ENCODE measurements at regions not wholly inside any gene's neighbourhood (a gene's known extent, or its start where the extent isn't known, plus 50 kb on each side); places are given as distances from the start of the nearest gene placed in this dataset.

DNA sequence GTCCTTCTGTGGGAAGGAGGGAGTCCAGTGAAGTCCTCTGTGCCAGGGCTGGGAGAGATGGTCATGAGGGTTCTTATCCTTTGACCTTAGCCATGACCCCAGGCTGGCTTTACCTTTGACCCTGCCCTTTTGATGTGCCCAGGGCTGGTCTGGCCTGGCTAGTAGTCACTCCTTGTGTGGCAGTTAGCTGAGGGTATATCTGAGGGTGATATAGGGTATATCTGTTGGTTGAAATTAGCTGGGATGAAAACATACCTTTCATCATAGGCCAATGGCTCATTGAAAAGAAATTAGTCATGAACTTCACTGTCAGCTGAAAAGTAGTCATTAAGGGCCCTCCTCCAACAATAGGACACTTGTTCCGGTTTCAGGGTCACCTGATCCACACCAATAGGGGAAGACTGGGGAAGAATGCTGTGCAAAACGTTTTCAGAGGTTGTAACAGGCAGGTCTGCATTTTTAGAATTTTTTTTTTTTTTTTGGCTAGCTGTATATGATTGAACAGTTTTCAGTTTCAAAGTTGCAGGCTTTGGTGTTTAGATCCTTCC is 74.6 kb upstream of the STOX2 start (continued):
- TF ChIP-seq, protein P1, sequence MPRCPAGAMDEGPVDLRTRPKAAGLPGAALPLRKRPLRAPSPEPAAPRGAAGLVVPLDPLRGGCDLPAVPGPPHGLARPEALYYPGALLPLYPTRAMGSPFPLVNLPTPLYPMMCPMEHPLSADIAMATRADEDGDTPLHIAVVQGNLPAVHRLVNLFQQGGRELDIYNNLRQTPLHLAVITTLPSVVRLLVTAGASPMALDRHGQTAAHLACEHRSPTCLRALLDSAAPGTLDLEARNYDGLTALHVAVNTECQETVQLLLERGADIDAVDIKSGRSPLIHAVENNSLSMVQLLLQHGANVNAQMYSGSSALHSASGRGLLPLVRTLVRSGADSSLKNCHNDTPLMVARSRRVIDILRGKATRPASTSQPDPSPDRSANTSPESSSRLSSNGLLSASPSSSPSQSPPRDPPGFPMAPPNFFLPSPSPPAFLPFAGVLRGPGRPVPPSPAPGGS (CRISPR knock-in tag; IDR thresholded peaks at IDR 0.05), result no peak
- no peak for TF ChIP-seq SMAD9 (CRISPR knock-in tag; IDR thresholded peaks at IDR 0.05)
- TF ChIP-seq EZH2 (conservative IDR thresholded peaks at IDR 0.05; ENCODE audit: low read depth, low read length), result no peak
- TF ChIP-seq, protein P2, sequence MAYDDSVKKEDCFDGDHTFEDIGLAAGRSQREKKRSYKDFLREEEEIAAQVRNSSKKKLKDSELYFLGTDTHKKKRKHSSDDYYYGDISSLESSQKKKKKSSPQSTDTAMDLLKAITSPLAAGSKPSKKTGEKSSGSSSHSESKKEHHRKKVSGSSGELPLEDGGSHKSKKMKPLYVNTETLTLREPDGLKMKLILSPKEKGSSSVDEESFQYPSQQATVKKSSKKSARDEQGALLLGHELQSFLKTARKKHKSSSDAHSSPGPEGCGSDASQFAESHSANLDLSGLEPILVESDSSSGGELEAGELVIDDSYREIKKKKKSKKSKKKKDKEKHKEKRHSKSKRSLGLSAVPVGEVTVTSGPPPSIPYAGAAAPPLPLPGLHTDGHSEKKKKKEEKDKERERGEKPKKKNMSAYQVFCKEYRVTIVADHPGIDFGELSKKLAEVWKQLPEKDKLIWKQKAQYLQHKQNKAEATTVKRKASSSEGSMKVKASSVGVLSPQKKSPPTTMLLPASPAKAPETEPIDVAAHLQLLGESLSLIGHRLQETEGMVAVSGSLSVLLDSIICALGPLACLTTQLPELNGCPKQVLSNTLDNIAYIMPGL (CRISPR knock-in tag; IDR thresholded peaks at IDR 0.05; ENCODE audit: borderline replicate concordance in 1 of 2, low read depth in 1 of 2), result no peak
- TF ChIP-seq, protein P3, sequence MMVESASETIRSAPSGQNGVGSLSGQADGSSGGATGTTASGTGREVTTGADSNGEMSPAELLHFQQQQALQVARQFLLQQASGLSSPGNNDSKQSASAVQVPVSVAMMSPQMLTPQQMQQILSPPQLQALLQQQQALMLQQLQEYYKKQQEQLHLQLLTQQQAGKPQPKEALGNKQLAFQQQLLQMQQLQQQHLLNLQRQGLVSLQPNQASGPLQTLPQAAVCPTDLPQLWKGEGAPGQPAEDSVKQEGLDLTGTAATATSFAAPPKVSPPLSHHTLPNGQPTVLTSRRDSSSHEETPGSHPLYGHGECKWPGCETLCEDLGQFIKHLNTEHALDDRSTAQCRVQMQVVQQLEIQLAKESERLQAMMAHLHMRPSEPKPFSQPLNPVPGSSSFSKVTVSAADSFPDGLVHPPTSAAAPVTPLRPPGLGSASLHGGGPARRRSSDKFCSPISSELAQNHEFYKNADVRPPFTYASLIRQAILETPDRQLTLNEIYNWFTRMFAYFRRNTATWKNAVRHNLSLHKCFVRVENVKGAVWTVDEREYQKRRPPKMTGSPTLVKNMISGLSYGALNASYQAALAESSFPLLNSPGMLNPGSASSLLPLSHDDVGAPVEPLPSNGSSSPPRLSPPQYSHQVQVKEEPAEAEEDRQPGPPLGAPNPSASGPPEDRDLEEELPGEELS (CRISPR knock-in tag; IDR thresholded peaks at IDR 0.05), result no peak

DNA sequence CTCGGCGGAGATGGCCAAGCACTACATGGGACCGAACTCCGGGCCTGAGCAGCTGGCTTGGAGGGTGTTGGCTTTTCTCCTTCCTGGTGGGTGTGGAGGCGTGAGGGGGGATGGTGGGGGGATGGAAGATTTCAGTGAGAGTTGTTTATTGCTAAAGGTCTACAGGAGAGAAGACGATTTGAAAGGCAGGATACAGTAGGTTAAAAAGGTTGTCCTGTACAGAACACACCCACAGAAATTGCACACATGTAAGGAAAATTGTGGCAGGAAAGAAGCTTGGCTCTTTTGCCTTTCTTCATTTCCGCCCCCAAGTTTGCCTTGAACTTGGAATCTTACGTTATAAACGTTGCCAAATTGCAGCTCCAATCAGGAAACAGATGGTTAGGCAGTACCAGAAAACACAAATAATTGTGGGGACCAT is 74.1 kb upstream of the STOX2 start:
- POLR2A ChIA-PET, result no interaction called here
- no peak for TF ChIP-seq ZC3H4 (CRISPR knock-in tag; IDR thresholded peaks at IDR 0.05; ENCODE audit: borderline replicate concordance)
- no peak for TF ChIP-seq BRCA1 (CRISPR knock-in tag; IDR thresholded peaks at IDR 0.05)
- no peak for TF ChIP-seq CEBPG (CRISPR knock-in tag; IDR thresholded peaks at IDR 0.05)
- TF ChIP-seq FOXO1 (CRISPR knock-in tag; IDR thresholded peaks at IDR 0.05), result no peak
- TF ChIP-seq NR2F6 (IDR thresholded peaks at IDR 0.05), result no peak
- no peak for TF ChIP-seq NR2F6 (CRISPR knock-in tag; IDR thresholded peaks at IDR 0.05)
- TF ChIP-seq ARID2 (CRISPR knock-in tag; IDR thresholded peaks at IDR 0.05; ENCODE audit: borderline replicate concordance), result no peak
- no peak for TF ChIP-seq ZNF720 (CRISPR knock-in tag; IDR thresholded peaks at IDR 0.05)
- TF ChIP-seq ZNF737 (CRISPR knock-in tag; IDR thresholded peaks at IDR 0.05; ENCODE audit: borderline replicate concordance), result no peak
- no peak for TF ChIP-seq ZNF781 (CRISPR knock-in tag; IDR thresholded peaks at IDR 0.05; ENCODE audit: borderline replicate concordance, not compliant biosample characterization)
- TF ChIP-seq, protein P4, sequence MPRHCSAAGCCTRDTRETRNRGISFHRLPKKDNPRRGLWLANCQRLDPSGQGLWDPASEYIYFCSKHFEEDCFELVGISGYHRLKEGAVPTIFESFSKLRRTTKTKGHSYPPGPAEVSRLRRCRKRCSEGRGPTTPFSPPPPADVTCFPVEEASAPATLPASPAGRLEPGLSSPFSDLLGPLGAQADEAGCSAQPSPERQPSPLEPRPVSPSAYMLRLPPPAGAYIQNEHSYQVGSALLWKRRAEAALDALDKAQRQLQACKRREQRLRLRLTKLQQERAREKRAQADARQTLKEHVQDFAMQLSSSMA (CRISPR knock-in tag; IDR thresholded peaks at IDR 0.05), result no peak
- no peak for TF ChIP-seq ZSCAN12 (CRISPR knock-in tag; IDR thresholded peaks at IDR 0.05)
- no TSS peak for BruUV-seq (replicated peaks)

More for the DNA sequence above, 74.1 kb upstream of the STOX2 start:
- Histone ChIP-seq H3K4me3 (replicated peaks in 1 of 3; ENCODE audit: insufficient read depth in 1 of 3, low read depth in 2 of 3, low read length in 3 of 3) (no peak overlapping the region), H3K4me2 (ENCODE audit: low read depth, low read length) (no peak overlapping the region), H3K36me3 (replicated peaks in 1 of 2; ENCODE audit: control insufficient read depth in 1 of 2, insufficient read depth in 2 of 2, low read length in 2 of 2) (no peaks in the 10 kb centered on the region), H3K9ac (ENCODE audit: insufficient read depth, low read depth, low read length) (no peak overlapping the region), H3K4me1 (ENCODE audit: insufficient read depth, low read length) (0 out of 2 replicates have a peak, but pooled peaks cover 7% of the 10 kb centered on the region), H2AFZ (ENCODE audit: low read length) (no peak overlapping the region), H3K79me2 (ENCODE audit: insufficient read depth, low read length) (no peaks in the 10 kb centered on the region), H4K20me1 (ENCODE audit: insufficient read depth, low read length) (no peaks in the 10 kb centered on the region), H3K27me3 (ENCODE audit: control insufficient read depth in 1 of 2, insufficient read depth in 2 of 2, low read length in 2 of 2) (peaks cover 1 to 3% of the 10 kb centered on the region in 2 experiments; a peak in 1 of 5 replicates), H3K9me3 (ENCODE audit: low read length) (no peaks in the 10 kb centered on the region), H3K27ac (ENCODE audit: extremely low read length, insufficient read depth, low read length) (no peak overlapping the region)
- intact Hi-C loops (cut with micrococcal nuclease; ENCODE audit: unreplicated experiment), result no loop called here
- in situ Hi-C loops (cut with HindIII; ENCODE audit: extremely low pct_ligation_motif_present, low pct_unique_long_range_greater_than_20kb), result no loop called here
- FAIRE-seq, result no peak
- ATAC-seq, result no peak
- CTCF ChIA-PET (ENCODE audit: low intra/inter-chr PET ratio, low total read pairs), result no interaction called here
- 36% methylated on average over 9 of the region's 9 CpGs for WGBS (ENCODE audit: low lambda C conversion rate)
- no peak for DNase-seq (ENCODE audit: low spot score)

Measured in HepG2 (cell line).